A673 (cell line): ENCODE measurements at regions not wholly inside any gene's neighbourhood (a gene's known extent, or its start where the extent isn't known, plus 50 kb on each side); places are given as distances from the start of the nearest gene placed in this dataset.

Source experiments
- BruUV-seq: library from RNA; stranded (reverse); fragments of 400-500 nt; replicated peaks from 2 replicates; lab custom pipeline; 2021; lab: Mats Ljungman, UMichigan
- CTCF ChIA-PET: fragments of 300-600 bp; sonication (Branson Sonifier 250); formaldehyde crosslinking; loops from one replicate; lab custom pipeline; 2022; ENCODE audit warnings: antibody characterized with exemption; lab: Charles Lee
- POLR2A ChIA-PET: fragments of 300-600 bp; sonication (Branson Sonifier 250); formaldehyde crosslinking; loops from one replicate; lab custom pipeline; 2022; ENCODE audit warnings: antibody characterized with exemption; ENCODE audit not compliant: low non-redundant PET; lab: Charles Lee
- DNase-seq: peaks from one replicate; pipeline ENCODE4 v3.0.0-alpha.2; 2015; ENCODE audit warnings: low spot score
- H3K27ac ChIP-seq: fragments of 200-600 bp; sonication (generic); 2 replicates; pipeline ENCODE4 v1.5.1; 2016; ENCODE audit warnings: mixed run types, low read depth, mild to moderate bottlenecking, mixed read lengths, antibody characterized with exemption, low read length; ENCODE audit not compliant: poor library complexity, severe bottlenecking
- H3K27me3 ChIP-seq: fragments of 200-600 bp; sonication (generic); replicated peaks from 2 replicates; pipeline ENCODE4 v1.6.1; 2017; ENCODE audit warnings: mixed run types, low read depth, mild to moderate bottlenecking, mixed read lengths, antibody characterized with exemption, low read length; ENCODE audit not compliant: insufficient read depth, poor library complexity
- H3K36me3 ChIP-seq: fragments of 200-600 bp; sonication (generic); 2 replicates; pipeline ENCODE4 v1.6.1; 2016; ENCODE audit warnings: mixed run types, mild to moderate bottlenecking, mixed read lengths, antibody characterized with exemption, low read length; ENCODE audit not compliant: insufficient read depth, poor library complexity, severe bottlenecking
- H3K4me1 ChIP-seq: fragments of 200-600 bp; sonication (generic); 2 replicates; pipeline ENCODE4 v1.6.1; 2017; ENCODE audit warnings: mixed run types, mild to moderate bottlenecking, mixed read lengths, antibody characterized with exemption, low read length; ENCODE audit not compliant: insufficient read depth, poor library complexity, severe bottlenecking
- H3K4me3 ChIP-seq: fragments of 200-600 bp; sonication (generic); 2 replicates; pipeline ENCODE4 v1.5.1; 2016; ENCODE audit warnings: low read depth, mixed run types, mild to moderate bottlenecking, mixed read lengths, low read length; ENCODE audit not compliant: poor library complexity, severe bottlenecking
- H3K9me3 ChIP-seq: fragments of 200-600 bp; sonication (generic); 2 replicates; pipeline ENCODE4 v1.6.1; 2016; ENCODE audit warnings: mixed run types, low read depth, mild to moderate bottlenecking, mixed read lengths, antibody characterized with exemption, low read length; ENCODE audit not compliant: poor library complexity, severe bottlenecking
- EZH2 ChIP-seq: fragments of 200-600 bp; sonication (generic); IDR thresholded peaks from 2 replicates; pipeline ENCODE4 v1.6.1; 2017; ENCODE audit warnings: borderline replicate concordance, low read depth, mild to moderate bottlenecking, mixed read lengths, antibody characterized with exemption, low read length; ENCODE audit not compliant: poor library complexity, severe bottlenecking
- intact Hi-C: fragments of 100-400 bp; cut with micrococcal nuclease; formaldehyde crosslinking; loops from one replicate; pipeline ENCODE4 v1.10.0; 2022; ENCODE audit not compliant: unreplicated experiment
- TF ChIP-seq, protein P1 (sequence below): fragments of 300-800, 200-600 bp; sonication (generic); conservative IDR thresholded peaks from 2 replicates; pipeline ENCODE4 v1.5.1; 2017; ENCODE audit warnings: low read depth, mild to moderate bottlenecking, antibody characterized with exemption, low read length, moderate library complexity, mixed read lengths

GRCh38 chr3:197376735-197377555, 78.5 kb upstream of the DLG1 start:
- H3K36me3 ChIP-seq = no peaks in the 10 kb centered on the region
- POLR2A ChIA-PET = no interaction called here
- H3K4me1 ChIP-seq = peaks cover 12% of the 10 kb centered on the region
- TF ChIP-seq, protein P1, sequence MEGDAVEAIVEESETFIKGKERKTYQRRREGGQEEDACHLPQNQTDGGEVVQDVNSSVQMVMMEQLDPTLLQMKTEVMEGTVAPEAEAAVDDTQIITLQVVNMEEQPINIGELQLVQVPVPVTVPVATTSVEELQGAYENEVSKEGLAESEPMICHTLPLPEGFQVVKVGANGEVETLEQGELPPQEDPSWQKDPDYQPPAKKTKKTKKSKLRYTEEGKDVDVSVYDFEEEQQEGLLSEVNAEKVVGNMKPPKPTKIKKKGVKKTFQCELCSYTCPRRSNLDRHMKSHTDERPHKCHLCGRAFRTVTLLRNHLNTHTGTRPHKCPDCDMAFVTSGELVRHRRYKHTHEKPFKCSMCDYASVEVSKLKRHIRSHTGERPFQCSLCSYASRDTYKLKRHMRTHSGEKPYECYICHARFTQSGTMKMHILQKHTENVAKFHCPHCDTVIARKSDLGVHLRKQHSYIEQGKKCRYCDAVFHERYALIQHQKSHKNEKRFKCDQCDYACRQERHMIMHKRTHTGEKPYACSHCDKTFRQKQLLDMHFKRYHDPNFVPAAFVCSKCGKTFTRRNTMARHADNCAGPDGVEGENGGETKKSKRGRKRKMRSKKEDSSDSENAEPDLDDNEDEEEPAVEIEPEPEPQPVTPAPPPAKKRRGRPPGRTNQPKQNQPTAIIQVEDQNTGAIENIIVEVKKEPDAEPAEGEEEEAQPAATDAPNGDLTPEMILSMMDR = no peak
- no peak for TF ChIP-seq EZH2
- DNase-seq = no peak
- CTCF ChIA-PET = no interaction called here
- BruUV-seq = no TSS peak
- no peaks in the 10 kb centered on the region for H3K27me3 ChIP-seq
- H3K4me3 ChIP-seq = no peak overlapping the region
- intact Hi-C loops = no loop called here
- no peaks in the 10 kb centered on the region for H3K9me3 ChIP-seq
- no peak overlapping the region for H3K27ac ChIP-seq

GRCh38 chr3:197376020-197376419, 77.6 kb upstream of the DLG1 start:
- DNase-seq = no peak
- Histone ChIP-seq H3K36me3 (no peaks in the 10 kb centered on the region), H3K27me3 (no peaks in the 10 kb centered on the region), H3K9me3 (no peaks in the 10 kb centered on the region), H3K27ac (no peak overlapping the region), H3K4me3 (no peak overlapping the region), H3K4me1 (peaks cover 20% of the 10 kb centered on the region)
- no peak for TF ChIP-seq EZH2
- TF ChIP-seq, protein P1 = no peak
- intact Hi-C loops = no loop called here
- ChIA-PET POLR2A (no interaction called here), CTCF (no interaction called here)
- no TSS peak for BruUV-seq

DNA sequence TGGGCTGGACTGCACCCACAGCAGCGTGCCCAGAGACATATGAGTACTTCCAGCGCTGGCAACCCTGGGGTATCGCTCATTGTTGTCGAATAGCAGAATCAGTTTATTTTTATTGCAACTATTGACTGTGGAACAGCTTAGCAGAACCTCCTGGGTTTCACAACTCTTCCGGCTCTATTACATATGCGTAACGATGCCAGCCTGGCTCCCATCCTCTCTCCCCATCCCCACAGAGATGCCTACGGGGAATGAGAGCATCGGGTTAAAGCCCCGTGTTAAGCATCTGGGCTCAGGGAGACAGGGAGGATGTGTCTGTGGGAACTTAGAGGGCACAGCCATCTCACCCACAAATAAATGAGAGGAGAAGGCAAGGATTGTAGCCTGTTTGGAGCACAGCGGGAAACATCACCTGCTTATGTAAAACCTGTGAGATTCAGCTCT, 76.6 kb upstream of the DLG1 start:
- intact Hi-C loops = no loop called here
- Histone ChIP-seq H3K36me3 (no peaks in the 10 kb centered on the region), H3K4me1 (peaks cover 24% of the 10 kb centered on the region), H3K4me3 (no peak overlapping the region), H3K27ac (no peak overlapping the region), H3K9me3 (no peaks in the 10 kb centered on the region), H3K27me3 (no peaks in the 10 kb centered on the region)
- TF ChIP-seq EZH2 = no peak
- TF ChIP-seq, protein P1 = no peak
- CTCF ChIA-PET = interaction anchor here (0.6 kb wide), 2 partner anchors 73 to 77 kb away, joined by 4 to 6 read pairs; partner anchors contain the start of gene DLG1
- no TSS peak for BruUV-seq
- peak; percentile 64 for DNase-seq
- POLR2A ChIA-PET = no interaction called here
